Hypothalamus (tissue), 51 donors: ENCODE measurements at regions not wholly inside any gene's neighbourhood (a gene's known extent, or its start where the extent isn't known, plus 50 kb on each side); places are given as distances from the start of the nearest gene placed in this dataset.

ENCODE experiments used
- DNase-seq, 51 donors: peaks; one replicate each; lab custom pipeline; 2025; lab: John Stamatoyannopoulos, UW

- no peak for DNase-seq
These were observed 196.9 kb upstream of the PLET1 start for GRCh38 chr11:112457532-112457931.

- DNase-seq, result no peak
These were observed 198.3 kb upstream of the PLET1 start for GRCh38 chr11:112459001-112459400.

GRCh38 chr11:112460141-112460540 lies 199.5 kb upstream of the PLET1 start:
- no peak for DNase-seq

- DNase-seq, result no peak
These were observed 204.3 kb upstream of the PLET1 start for GRCh38 chr11:112464949-112465348.

DNA sequence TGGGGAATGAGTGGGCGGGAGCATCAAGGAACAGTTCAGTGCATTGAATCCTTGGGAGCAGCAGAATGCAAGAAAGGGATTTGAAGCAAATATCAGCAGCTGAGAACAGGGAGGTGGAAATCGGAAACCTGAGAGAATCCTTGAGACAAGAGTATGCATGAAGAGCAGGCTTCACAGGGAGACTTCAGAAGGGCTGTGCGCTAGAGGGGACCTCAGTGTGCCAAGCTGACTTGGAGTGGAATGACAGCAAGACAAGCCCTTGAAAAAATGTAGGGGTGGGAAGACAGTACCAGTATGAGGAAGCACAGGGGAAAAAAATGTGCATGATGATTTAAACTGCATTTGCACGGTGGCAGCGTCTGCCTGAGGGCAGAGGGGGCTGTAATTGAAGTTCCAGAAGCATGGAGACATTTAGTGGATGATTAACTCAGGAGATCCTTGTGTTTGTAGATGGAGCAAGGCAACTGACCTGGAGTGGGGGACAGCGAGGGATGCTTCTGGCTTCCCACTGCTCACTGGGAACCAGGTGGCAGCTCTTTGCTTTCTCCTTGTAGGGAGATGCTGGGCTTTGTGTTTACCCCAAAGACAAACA lies 204.9 kb upstream of the PLET1 start:
- DNase-seq, result no peak

DNA sequence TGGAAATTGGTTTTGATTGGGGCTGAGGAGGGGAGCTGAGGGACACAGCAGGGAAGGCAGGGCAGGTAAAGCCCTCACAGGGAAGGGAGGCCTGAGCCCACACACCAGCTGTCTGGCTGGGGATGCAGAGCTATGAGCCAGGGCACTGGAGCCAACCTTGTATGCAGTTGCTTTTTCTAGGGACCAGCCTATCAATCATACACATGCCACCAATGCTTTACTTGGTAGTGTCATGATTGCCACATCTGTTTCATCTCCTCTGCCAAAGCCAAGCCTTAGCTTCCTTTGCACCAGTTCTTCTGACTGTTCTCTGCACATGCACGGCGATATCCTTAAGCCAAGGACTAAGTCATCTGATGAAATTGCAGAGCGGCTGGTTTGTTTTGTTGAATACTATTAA lies 207.1 kb upstream of the PLET1 start:
- no peak for DNase-seq

DNA sequence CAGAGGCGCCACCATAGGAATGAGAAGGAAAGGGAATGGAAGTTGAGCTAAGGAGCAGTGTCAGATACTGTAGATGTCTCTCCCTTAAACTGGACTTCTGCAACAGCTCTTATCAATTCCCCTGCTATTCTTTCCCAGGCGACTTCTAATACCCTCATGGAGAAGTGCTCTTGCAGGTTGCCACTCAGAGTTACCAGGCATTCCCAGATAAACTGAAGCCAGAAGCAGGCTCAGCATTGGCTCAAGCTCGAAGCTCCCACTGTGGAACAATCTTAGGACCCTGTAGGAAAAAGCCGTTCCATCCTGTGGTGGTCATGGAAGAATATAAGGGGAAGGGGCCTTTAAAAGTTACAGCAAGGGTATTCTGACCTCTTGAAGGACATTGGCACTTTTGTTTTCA lies 208.7 kb upstream of the PLET1 start:
- no peak for DNase-seq

- no peak for DNase-seq
These were observed 209.7 kb upstream of the PLET1 start for GRCh38 chr11:112470355-112470754.

DNA sequence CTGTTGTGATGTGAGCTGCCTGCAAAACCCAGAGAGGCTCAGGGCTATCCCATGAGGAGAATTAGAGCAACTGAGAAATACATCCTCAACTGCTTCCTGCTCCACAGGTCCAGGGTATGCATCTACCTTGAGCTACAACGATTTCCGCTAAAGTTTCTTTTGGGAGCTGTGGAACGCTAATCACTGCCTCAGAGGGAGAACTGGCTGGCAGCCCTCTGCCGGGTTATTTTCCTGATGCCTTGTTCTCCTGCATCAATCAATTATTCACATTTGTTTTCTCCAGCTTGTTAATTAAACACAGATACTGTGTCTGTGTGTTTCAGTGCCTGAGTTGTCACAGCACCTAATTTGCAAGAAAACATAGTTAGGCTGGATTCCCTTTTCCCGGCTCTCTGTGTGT lies 211.1 kb upstream of the PLET1 start:
- DNase-seq, result no peak

DNA sequence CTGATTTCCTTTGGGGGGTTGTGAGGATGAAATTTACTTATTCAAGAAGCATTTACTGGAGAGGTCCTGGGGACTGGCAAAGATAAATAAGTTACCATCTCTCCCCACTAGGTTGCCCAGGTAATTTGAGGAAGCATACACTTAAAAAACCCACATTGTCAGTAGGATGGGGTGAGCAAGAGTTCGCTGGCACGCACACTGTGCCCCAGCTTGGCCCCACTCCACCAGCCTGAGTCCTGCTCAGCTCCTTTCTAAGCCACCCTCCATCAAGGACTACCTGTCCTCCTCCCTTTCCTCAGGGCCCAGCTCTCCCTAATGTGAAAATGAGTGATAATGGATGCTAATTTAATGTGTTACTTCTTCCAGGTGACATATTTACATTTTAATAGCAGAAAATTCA lies 216.5 kb upstream of the PLET1 start:
- no peak for DNase-seq

DNA sequence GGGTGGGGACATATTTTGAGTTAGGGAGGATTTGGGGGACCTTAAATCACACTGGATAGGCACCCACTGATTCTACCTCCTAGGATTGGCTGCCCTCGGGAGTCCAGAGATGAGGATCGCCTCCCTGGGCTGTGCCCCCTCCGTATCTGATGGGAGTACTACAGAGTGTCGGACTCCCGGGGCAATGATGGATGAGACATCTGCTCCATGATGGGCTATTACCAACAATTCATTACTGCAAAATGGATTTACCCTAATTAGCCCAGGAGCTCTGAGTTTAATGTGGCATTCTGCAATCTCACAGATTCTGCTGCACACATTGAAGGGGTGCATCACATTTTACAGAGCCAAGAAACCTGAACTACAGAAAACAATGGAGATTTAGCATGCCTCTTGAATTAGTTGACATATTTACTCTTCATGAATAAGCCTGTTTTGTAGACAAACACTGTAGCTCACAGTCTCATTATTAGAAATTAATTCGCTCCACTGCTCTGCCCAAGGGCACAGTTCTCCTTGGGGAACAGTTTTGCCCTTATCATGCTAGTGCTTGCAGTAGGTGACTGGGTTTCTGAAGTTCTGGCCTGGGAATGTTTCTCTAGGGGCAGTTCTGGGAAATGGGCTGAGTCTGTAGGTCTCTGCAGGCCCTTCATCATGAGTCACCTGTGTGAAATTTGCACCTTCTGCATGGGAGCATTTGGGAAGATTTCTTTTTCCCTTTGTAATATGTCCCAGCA lies 217.1 kb upstream of the PLET1 start:
- DNase-seq, result no peak

- DNase-seq, result no peak
These were observed 218.1 kb upstream of the PLET1 start for GRCh38 chr11:112478806-112479205.

GRCh38 chr11:112481431-112481830 lies 220.8 kb upstream of the PLET1 start:
- DNase-seq, result no peak

GRCh38 chr11:112481893-112482292 lies 221.2 kb upstream of the PLET1 start:
- DNase-seq, result peak in 11 of 51 donors; percentile 11 to 47 (median 15)

DNA sequence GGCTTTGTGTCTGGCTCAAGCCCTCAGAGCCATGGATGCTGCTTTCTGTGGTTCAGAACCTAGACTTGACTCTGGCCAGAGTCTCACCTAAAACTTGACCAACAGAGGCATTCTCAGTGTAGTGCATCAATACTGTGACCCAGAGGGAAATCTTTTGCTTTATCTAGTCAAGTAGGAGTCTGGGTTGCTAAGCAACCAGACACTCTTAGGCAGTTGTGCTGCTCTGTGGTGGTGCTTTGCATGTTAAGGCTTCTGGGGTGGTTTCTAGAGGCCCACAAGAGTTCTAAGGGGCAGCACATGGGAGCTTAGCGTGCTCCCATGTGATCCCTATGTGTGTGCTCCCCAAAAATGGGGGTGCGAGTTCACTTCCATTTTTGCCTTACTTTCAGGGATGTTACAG lies 224.6 kb upstream of the PLET1 start:
- peak in 1 of 51 donors; percentile 63 for DNase-seq

DNA sequence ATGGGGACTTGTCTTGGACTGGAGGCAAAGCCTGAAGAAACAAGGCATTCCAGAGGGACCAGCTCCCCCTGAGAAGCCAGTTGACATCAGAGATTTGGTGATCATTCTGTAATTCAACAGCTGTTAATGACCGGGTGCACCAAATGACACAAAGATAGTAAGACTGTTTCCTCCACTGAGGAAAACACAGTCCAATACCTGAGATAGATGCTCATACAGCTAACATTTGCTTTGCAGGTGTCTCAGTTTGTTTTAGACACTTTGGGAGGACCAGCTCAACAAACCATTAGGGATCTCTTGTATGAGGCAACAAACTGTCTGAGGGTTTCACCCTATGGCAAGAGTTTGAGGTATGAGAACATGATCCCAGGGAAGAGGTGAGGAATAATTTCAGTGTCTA lies 237.2 kb upstream of the PLET1 start:
- DNase-seq, result no peak

GRCh38 chr11:112498701-112499100 lies 238.0 kb upstream of the PLET1 start:
- no peak for DNase-seq

GRCh38 chr11:112499153-112499880 lies 238.7 kb upstream of the PLET1 start:
- DNase-seq, result peak in 2 of 51 donors; percentile 3 to 7

DNA sequence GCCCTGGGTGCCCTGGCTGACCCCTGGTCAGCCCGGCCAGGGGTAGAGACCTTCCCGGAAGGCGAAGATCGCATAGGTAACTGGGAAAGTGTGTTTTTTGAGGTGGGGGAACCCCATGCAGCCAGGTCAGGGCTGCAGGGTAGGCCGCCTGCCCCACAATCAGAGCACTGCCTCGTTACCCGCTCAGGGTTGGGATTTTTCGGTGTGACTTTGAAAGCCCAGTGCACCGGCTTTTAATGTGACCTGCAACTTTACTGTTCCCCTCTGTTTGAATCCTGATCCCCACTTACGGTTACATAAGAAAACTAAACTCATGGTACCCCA lies 239.2 kb upstream of the PLET1 start:
- no peak for DNase-seq

GRCh38 chr11:112503410-112503809 lies 242.8 kb upstream of the PLET1 start:
- no peak for DNase-seq

- no peak for DNase-seq
These were observed 243.4 kb upstream of the PLET1 start for GRCh38 chr11:112504056-112504455.

GRCh38 chr11:112506852-112507251 lies 246.2 kb upstream of the PLET1 start:
- no peak for DNase-seq
